ENCODE measurements at regions not wholly inside any gene's neighbourhood (a gene's known extent, or its start where the extent isn't known, plus 50 kb on each side); places are given as distances from the start of the nearest gene placed in this dataset.

GRCh38 chr3:8399686-8400085 is 101.9 kb upstream of the LMCD1 start:
- no peak for TF ChIP-seq CTCF (IDR thresholded peaks at IDR 0.05; ENCODE audit: insufficient read depth, low read length, poor library complexity, severe bottlenecking)
- DNase-seq (ENCODE audit: extremely low read depth, insufficient read length): no peak
- Histone ChIP-seq H3K4me3 (replicated peaks; ENCODE audit: low read depth, low read length) (no peak overlapping the region), H3K27me3 (replicated peaks; ENCODE audit: control insufficient read depth, insufficient read depth, low read length) (no peaks in the 10 kb centered on the region), H3K36me3 (ENCODE audit: control insufficient read depth, insufficient read depth, low read length) (no peaks in the 10 kb centered on the region)

- no peak for TF ChIP-seq CTCF (IDR thresholded peaks at IDR 0.05; ENCODE audit: insufficient read depth, low read length, poor library complexity, severe bottlenecking)
- no peaks in the 10 kb centered on the region for H3K27me3 ChIP-seq (replicated peaks; ENCODE audit: control insufficient read depth, insufficient read depth, low read length)
- H3K36me3 ChIP-seq (ENCODE audit: control insufficient read depth, insufficient read depth, low read length): no peaks in the 10 kb centered on the region
- no peak overlapping the region for H3K4me3 ChIP-seq (replicated peaks; ENCODE audit: low read depth, low read length)
- DNase-seq (ENCODE audit: extremely low read depth, insufficient read length): no peak
These were observed 100.7 kb upstream of the LMCD1 start for GRCh38 chr3:8400911-8401310.

GRCh38 chr3:8403996-8404395 is 97.6 kb upstream of the LMCD1 start:
- H3K36me3 ChIP-seq (ENCODE audit: control insufficient read depth, insufficient read depth, low read length): no peaks in the 10 kb centered on the region
- DNase-seq (ENCODE audit: extremely low read depth, insufficient read length): no peak
- no peak for TF ChIP-seq CTCF (IDR thresholded peaks at IDR 0.05; ENCODE audit: insufficient read depth, low read length, poor library complexity, severe bottlenecking)
- no peaks in the 10 kb centered on the region for H3K27me3 ChIP-seq (replicated peaks; ENCODE audit: control insufficient read depth, insufficient read depth, low read length)
- no peak overlapping the region for H3K4me3 ChIP-seq (replicated peaks; ENCODE audit: low read depth, low read length)

GRCh38 chr3:8405144-8405543 is 96.5 kb upstream of the LMCD1 start:
- H3K36me3 ChIP-seq (ENCODE audit: control insufficient read depth, insufficient read depth, low read length): no peaks in the 10 kb centered on the region
- no peak overlapping the region for H3K4me3 ChIP-seq (replicated peaks; ENCODE audit: low read depth, low read length)
- no peak for TF ChIP-seq CTCF (IDR thresholded peaks at IDR 0.05; ENCODE audit: insufficient read depth, low read length, poor library complexity, severe bottlenecking)
- DNase-seq (ENCODE audit: extremely low read depth, insufficient read length): no peak
- H3K27me3 ChIP-seq (replicated peaks; ENCODE audit: control insufficient read depth, insufficient read depth, low read length): no peaks in the 10 kb centered on the region

- Histone ChIP-seq H3K27me3 (replicated peaks; ENCODE audit: control insufficient read depth, insufficient read depth, low read length) (no peaks in the 10 kb centered on the region), H3K36me3 (ENCODE audit: control insufficient read depth, insufficient read depth, low read length) (no peaks in the 10 kb centered on the region), H3K4me3 (replicated peaks; ENCODE audit: low read depth, low read length) (no peak overlapping the region)
- DNase-seq (ENCODE audit: extremely low read depth, insufficient read length): no peak
- no peak for TF ChIP-seq CTCF (IDR thresholded peaks at IDR 0.05; ENCODE audit: insufficient read depth, low read length, poor library complexity, severe bottlenecking)
These were observed 95.1 kb upstream of the LMCD1 start for GRCh38 chr3:8406479-8406878.

GRCh38 chr3:8413337-8413926 is 88.2 kb upstream of the LMCD1 start:
- no peak for TF ChIP-seq CTCF (IDR thresholded peaks at IDR 0.05; ENCODE audit: insufficient read depth, low read length, poor library complexity, severe bottlenecking)
- H3K27me3 ChIP-seq (replicated peaks; ENCODE audit: control insufficient read depth, insufficient read depth, low read length): no peaks in the 10 kb centered on the region
- no peaks in the 10 kb centered on the region for H3K36me3 ChIP-seq (ENCODE audit: control insufficient read depth, insufficient read depth, low read length)
- no peak for DNase-seq (ENCODE audit: extremely low read depth, insufficient read length)
- H3K4me3 ChIP-seq (replicated peaks; ENCODE audit: low read depth, low read length): no peak overlapping the region
